Sigmoid colon (tissue), 6 donors: ENCODE measurements at regions not wholly inside any gene's neighbourhood (a gene's known extent, or its start where the extent isn't known, plus 50 kb on each side); places are given as distances from the start of the nearest gene placed in this dataset.

Experiments used
- DNase-seq: peaks from one replicate; pipeline ENCODE4 v3.0.0-alpha.2; 2019
- H3K27ac ChIP-seq, 4 donors: fragments of 200-600 bp; sonication (generic); one replicate each; pipeline ENCODE4 v1.5.1; 2016 to 2019; ENCODE audit warnings: mild to moderate bottlenecking in 1 of 4
- H3K27me3 ChIP-seq, 3 donors: fragments of 200-600 bp; sonication (generic); one replicate each; pipeline ENCODE4 v1.5.1; 2019; ENCODE audit warnings: mild to moderate bottlenecking in 1 of 3
- H3K36me3 ChIP-seq, 4 donors: fragments of 200-600 bp; sonication (generic); one replicate each; pipeline ENCODE4 v1.5.1; 2016 to 2019
- H3K4me1 ChIP-seq, 4 donors: fragments of 200-600 bp; sonication (generic); one replicate each; pipeline ENCODE4 v1.5.1; 2017 to 2019
- H3K4me3 ChIP-seq, 4 donors: fragments of 200-600 bp; sonication (generic); one replicate each; pipeline ENCODE4 v1.5.1; 2017 to 2019; ENCODE audit warnings: mild to moderate bottlenecking in 2 of 4, moderate library complexity in 1 of 4
- H3K9me3 ChIP-seq, 4 donors: fragments of 200-600 bp in 3 of 4; sonication (generic) in 3 of 4; one replicate each; pipeline versions ENCODE4 v1.5.1 to v1.6.1; 2013 to 2019
- EP300 ChIP-seq, 4 donors: sonication (generic); formaldehyde crosslinking; IDR thresholded peaks; one replicate each; pipeline ENCODE4 v1.6.1; 2017; ENCODE audit warnings: antibody characterized with exemption in 4 of 4
- POLR2A ChIP-seq, 2 donors: fragments of 450-650 bp; IDR thresholded peaks; one replicate each; pipeline ENCODE4 v1.6.1; 2016; ENCODE audit warnings: antibody characterized with exemption in 2 of 2, mild to moderate bottlenecking in 2 of 2, moderate library complexity in 2 of 2
- POLR2AphosphoS5 ChIP-seq, 4 donors: sonication (generic); formaldehyde crosslinking; IDR thresholded peaks; one replicate each; pipeline ENCODE4 v1.6.1; 2017; ENCODE audit warnings: antibody characterized with exemption in 4 of 4
- WGBS, 2 donors: extraction: QIAGEN DNeasy Blood & Tissue Kit; methylation state at CpG; one replicate each; pipeline ENCODE4 v1.1.7; 2013; 5-methylcytosine and 5-hydroxymethylcytosine counted together
- intact Hi-C: fragments of 100-400 bp; cut with DNase I; formaldehyde crosslinking; loops from one replicate; pipeline ENCODE4 v1.15.1; 2023
- TF ChIP-seq, protein P1 (sequence below), 4 experiments: fragments of 450-650 bp in 3 of 4; fragments of 200-600 bp in 1 of 4; IDR thresholded peaks; one replicate each; pipeline ENCODE4 v1.5.1; 2016 to 2019; ENCODE audit warnings: antibody characterized with exemption in 4 of 4, mild to moderate bottlenecking in 3 of 4, moderate library complexity in 2 of 4
- donor health status: healthy with polysubstance abuse.
- donor health status: healthy.

DNA sequence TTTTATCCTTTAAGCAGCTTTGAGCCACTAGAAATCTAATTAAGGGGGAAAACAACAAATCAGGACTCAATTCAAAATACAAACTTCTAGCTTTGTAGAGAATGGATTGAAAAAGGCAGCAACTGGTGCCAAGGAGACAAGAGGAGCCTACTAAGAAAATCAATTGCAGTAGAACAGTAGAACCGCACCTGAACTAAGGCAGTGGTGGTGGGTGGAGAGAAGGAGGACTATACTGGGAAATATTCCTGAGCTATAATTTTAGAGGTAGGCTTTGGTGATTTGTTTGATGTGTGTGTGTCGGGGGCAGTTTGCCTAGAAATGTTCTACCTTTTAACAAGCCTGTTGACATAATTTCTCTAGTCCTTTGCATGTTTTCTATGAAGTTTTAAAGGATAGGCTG, 270.9 kb upstream of the SYT10 start:
- Histone ChIP-seq H3K4me3 (no peak overlapping the region), H3K9me3 (no peaks in the 10 kb centered on the region)
- 67 to 85% methylated on average over 2 of the region's 2 CpGs for WGBS, 2 donors

DNA sequence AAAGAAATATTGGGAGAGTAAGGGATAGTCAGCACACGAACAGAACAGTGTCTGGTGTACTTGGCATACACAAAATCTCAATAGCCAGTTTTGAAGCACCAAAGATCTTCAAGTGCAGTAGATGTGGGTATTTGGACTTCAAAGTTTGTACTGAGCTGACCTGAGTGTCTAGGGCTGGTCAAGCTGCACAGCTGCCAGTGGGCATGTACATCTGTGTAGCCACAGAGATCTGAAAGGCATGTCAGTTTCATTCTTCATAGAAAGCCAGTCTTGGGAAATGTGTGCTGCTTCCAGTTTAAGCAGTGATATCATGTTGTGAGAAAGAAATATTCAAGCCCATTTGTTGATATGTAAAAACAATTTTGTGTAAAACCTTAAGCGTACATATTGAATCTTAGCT, 279.0 kb upstream of the SYT10 start:
- Histone ChIP-seq H3K9me3 (no peaks in the 10 kb centered on the region), H3K4me1 (no peaks in the 10 kb centered on the region), H3K4me3 (no peak overlapping the region), H3K27me3 (no peaks in the 10 kb centered on the region), H3K27ac (no peak overlapping the region), H3K36me3 (no peaks in the 10 kb centered on the region)
- 83 to 89% methylated on average over 2 of the region's 2 CpGs for WGBS, 2 donors
- no peak for DNase-seq
- intact Hi-C loops = no loop called here
- TF ChIP-seq POLR2AphosphoS5 (IDR thresholded peaks at IDR 0.05) (no peak), POLR2A (IDR thresholded peaks at IDR 0.05) (no peak), EP300 (IDR thresholded peaks at IDR 0.05) (no peak)
- TF ChIP-seq, protein P1, sequence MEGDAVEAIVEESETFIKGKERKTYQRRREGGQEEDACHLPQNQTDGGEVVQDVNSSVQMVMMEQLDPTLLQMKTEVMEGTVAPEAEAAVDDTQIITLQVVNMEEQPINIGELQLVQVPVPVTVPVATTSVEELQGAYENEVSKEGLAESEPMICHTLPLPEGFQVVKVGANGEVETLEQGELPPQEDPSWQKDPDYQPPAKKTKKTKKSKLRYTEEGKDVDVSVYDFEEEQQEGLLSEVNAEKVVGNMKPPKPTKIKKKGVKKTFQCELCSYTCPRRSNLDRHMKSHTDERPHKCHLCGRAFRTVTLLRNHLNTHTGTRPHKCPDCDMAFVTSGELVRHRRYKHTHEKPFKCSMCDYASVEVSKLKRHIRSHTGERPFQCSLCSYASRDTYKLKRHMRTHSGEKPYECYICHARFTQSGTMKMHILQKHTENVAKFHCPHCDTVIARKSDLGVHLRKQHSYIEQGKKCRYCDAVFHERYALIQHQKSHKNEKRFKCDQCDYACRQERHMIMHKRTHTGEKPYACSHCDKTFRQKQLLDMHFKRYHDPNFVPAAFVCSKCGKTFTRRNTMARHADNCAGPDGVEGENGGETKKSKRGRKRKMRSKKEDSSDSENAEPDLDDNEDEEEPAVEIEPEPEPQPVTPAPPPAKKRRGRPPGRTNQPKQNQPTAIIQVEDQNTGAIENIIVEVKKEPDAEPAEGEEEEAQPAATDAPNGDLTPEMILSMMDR (IDR thresholded peaks at IDR 0.05) = no peak

More for the DNA sequence above, 270.9 kb upstream of the SYT10 start:
- Histone ChIP-seq H3K27ac (no peak overlapping the region), H3K27me3 (no peaks in the 10 kb centered on the region), H3K4me1 (no peaks in the 10 kb centered on the region), H3K36me3 (no peaks in the 10 kb centered on the region)
- TF ChIP-seq, protein P1 (IDR thresholded peaks at IDR 0.05) = no peak
- no peak for TF ChIP-seq POLR2AphosphoS5 (IDR thresholded peaks at IDR 0.05)
- TF ChIP-seq EP300 (IDR thresholded peaks at IDR 0.05) = no peak
- no peak for TF ChIP-seq POLR2A (IDR thresholded peaks at IDR 0.05)
- DNase-seq = no peak
- intact Hi-C loops = no loop called here

DNA sequence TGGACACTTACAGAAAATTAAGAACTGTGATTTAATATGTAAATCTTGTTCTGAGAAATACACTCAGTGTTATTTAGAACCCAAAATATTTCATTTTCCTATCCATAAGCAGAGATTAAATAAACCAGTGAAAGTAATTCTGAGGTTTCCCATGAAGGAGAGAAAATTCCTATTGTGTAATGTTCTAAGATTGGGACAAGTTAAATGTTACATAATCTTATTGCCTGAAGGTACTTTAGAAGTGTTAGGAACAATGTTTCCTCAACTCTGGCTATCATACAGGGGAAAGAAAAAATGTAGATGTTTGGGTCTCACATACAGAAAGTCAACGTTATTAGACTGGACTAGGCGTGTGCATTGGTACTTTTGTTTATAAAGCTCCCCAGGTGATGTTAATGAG, 281.9 kb upstream of the SYT10 start:
- WGBS, 2 donors = 59 to 72% methylated on average over 2 of the region's 2 CpGs
- intact Hi-C loops = no loop called here
- H3K9me3 ChIP-seq = peaks cover 0 to 2% (median 0%) of the 10 kb centered on the region in 4 donors
- no peaks in the 10 kb centered on the region for H3K4me1 ChIP-seq
- TF ChIP-seq POLR2AphosphoS5 (IDR thresholded peaks at IDR 0.05) (no peak), EP300 (IDR thresholded peaks at IDR 0.05) (no peak), POLR2A (IDR thresholded peaks at IDR 0.05) (no peak)
- TF ChIP-seq, protein P1 (IDR thresholded peaks at IDR 0.05) = no peak
- H3K27me3 ChIP-seq = no peaks in the 10 kb centered on the region
- no peak overlapping the region for H3K4me3 ChIP-seq
- H3K27ac ChIP-seq = no peak overlapping the region
- no peak for DNase-seq
- H3K36me3 ChIP-seq = no peaks in the 10 kb centered on the region

DNA sequence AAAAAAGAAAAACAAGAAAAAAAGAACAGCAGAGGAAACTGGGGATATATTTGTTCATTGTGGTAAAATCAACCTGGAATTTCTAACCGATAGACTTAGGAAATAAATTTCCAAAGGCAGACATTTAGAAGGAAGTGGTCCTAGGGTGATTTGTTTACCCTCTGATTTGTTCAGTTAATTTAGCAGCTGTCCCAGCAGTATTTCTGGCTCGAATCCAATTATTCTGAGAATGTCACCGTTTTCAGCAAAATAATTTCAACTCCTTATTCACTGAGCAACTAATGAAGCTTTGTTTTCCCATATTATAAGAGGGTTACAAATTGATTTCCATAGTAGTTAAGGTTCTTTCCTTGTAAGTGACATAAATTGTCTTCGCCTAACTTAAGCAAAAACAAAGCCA, 285.2 kb upstream of the SYT10 start:
- 64 to 73% methylated on average over 4 of the region's 4 CpGs for WGBS, 2 donors
- H3K9me3 ChIP-seq = peaks cover 0 to 2% (median 0%) of the 10 kb centered on the region in 4 donors

More for the DNA sequence above, 285.2 kb upstream of the SYT10 start:
- intact Hi-C loops = no loop called here
- H3K27ac ChIP-seq = no peak overlapping the region
- TF ChIP-seq POLR2AphosphoS5 (IDR thresholded peaks at IDR 0.05) (no peak), POLR2A (IDR thresholded peaks at IDR 0.05) (no peak), EP300 (IDR thresholded peaks at IDR 0.05) (no peak)
- TF ChIP-seq, protein P1 (IDR thresholded peaks at IDR 0.05) = no peak
- no peak overlapping the region for H3K4me3 ChIP-seq
- no peak for DNase-seq
- H3K27me3 ChIP-seq = no peaks in the 10 kb centered on the region
- no peaks in the 10 kb centered on the region for H3K4me1 ChIP-seq
- H3K36me3 ChIP-seq = no peaks in the 10 kb centered on the region
